Mucosa of descending colon (tissue), 3 donors: ENCODE measurements at regions not wholly inside any gene's neighbourhood (a gene's known extent, or its start where the extent isn't known, plus 50 kb on each side); places are given as distances from the start of the nearest gene placed in this dataset.

Source experiments
- ATAC-seq: fragments of 200-7000 bp; cut with Tn5 transposase; one replicate; pipeline ENCODE4 v1.9.1; 2020; ENCODE audit warnings: mild to moderate bottlenecking, moderate library complexity
- DNase-seq, 3 donors: peaks; one replicate each; pipeline ENCODE4 v3.0.0-alpha.2; 2020
- H3K36me3 ChIP-seq: fragments of 200-600 bp; one replicate; pipeline ENCODE4 v1.8.0; 2021; ENCODE audit warnings: low read depth, mild to moderate bottlenecking
- H3K4me1 ChIP-seq: fragments of 200-600 bp; one replicate; pipeline ENCODE4 v1.8.0; 2021; ENCODE audit warnings: low read depth, mild to moderate bottlenecking
- H3K4me3 ChIP-seq: fragments of 200-600 bp; one replicate; pipeline ENCODE4 v1.8.0; 2021; ENCODE audit warnings: mild to moderate bottlenecking
- H3K9me3 ChIP-seq: fragments of 200-600 bp; one replicate; pipeline ENCODE4 v1.8.0; 2021; ENCODE audit warnings: mild to moderate bottlenecking
- CTCF ChIP-seq: fragments of 200-600 bp; IDR thresholded peaks from one replicate; pipeline ENCODE4 v1.8.0; 2022; ENCODE audit warnings: antibody characterized with exemption, mild to moderate bottlenecking
- intact Hi-C, 2 donors: fragments of 100-400 bp; cut with DNase I in 1 of 2; cut with micrococcal nuclease in 1 of 2; formaldehyde crosslinking; loops; one replicate each; pipeline versions ENCODE4 v1.11.0 to v1.11.1; 2022; cut with DNase I, micrococcal nuclease
- donor health status: DM: no; HTN: no; CAD: no; lungs with moderate emphysema.
- donor health status: DM: no; HTN: no; CAD: no.
- donor health status: DM: no; HTN: yes; CAD: no.

DNA sequence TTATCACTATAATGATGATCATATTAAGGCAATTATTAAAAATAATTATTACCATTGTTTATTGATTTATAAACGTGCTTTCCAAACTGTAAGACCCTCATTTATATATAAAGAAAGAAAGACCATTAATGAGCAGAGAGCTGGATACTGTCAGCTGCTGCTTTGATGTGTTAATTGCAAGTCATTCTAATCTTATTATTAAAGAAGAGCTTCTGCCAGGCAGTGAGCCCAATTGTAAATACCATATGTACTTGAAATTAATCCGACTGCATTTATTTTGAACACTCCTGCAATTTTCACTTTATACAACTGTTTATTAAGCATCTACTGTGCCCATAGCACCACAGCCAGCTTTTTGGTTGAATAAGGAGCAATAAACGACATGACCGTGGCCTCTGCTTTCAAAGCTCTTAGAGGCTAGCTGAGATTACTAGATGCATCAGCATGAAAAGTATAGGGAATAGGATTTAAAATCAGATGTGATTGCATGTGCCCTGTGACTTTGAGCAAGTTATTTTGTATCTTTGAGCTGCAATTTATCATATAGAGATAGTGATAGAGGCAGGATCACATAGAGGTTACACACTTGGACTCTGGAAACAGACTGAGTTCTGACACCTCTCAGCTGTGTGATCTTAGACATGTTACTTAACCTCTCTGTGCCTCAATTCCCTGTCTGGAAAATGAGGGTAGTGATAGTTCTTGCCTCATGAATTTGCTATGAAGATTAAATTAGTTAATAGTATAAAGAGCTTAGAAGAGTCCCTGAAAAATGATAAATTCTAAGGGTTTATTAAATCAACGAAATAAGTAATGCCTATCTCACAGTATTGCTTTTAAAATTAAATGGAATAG is 83.4 kb downstream of the MYCN start:
- intact Hi-C loops, result no loop called here
- TF ChIP-seq CTCF, result no peak
- no peak for ATAC-seq
- no peaks in the 10 kb centered on the region for H3K9me3 ChIP-seq
- no peaks in the 10 kb centered on the region for H3K36me3 ChIP-seq
- no peak overlapping the region for H3K4me3 ChIP-seq
- no peak for DNase-seq
- H3K4me1 ChIP-seq, result no peaks in the 10 kb centered on the region

DNA sequence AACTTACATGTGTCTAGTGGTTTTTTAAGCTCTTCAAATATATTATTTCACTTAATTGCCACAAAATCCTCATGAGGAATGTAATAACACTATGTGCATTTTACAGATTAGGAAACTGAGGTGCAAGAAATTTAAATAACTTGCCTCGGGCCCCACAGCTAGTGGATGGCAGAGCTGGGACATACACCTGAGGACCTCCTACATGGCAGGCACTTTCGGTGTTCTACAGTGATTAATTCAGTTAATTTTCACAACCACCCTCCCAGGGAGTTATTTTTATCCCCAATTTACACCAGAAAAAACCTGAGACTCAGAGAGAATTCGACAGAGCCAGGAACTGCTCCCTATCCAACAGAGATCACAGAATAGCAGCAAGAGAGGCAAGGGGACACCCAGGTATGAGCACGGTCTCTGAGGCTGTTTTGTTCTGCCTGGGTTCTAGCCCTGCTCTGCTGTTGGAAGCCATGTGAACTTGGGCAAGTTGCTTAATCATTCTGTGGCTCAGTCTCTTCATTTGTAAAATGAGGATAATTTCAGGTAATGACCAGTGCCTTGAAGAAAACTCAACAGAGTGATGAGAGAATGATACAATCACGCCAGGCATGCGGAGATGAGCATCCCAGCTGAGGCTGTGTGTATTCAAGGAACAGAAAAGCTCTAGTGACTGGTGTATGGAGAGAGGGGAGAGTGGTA is 82.3 kb downstream of the MYCN start:
- intact Hi-C loops, result no loop called here
- no peak for TF ChIP-seq CTCF
- H3K4me3 ChIP-seq, result no peak overlapping the region
- DNase-seq, result no peak
- no peak for ATAC-seq
- H3K9me3 ChIP-seq, result no peaks in the 10 kb centered on the region
- H3K4me1 ChIP-seq, result no peaks in the 10 kb centered on the region
- no peaks in the 10 kb centered on the region for H3K36me3 ChIP-seq

GRCh38 chr2:16021611-16022363 is 81.4 kb downstream of the MYCN start:
- ATAC-seq, result no peak

DNA sequence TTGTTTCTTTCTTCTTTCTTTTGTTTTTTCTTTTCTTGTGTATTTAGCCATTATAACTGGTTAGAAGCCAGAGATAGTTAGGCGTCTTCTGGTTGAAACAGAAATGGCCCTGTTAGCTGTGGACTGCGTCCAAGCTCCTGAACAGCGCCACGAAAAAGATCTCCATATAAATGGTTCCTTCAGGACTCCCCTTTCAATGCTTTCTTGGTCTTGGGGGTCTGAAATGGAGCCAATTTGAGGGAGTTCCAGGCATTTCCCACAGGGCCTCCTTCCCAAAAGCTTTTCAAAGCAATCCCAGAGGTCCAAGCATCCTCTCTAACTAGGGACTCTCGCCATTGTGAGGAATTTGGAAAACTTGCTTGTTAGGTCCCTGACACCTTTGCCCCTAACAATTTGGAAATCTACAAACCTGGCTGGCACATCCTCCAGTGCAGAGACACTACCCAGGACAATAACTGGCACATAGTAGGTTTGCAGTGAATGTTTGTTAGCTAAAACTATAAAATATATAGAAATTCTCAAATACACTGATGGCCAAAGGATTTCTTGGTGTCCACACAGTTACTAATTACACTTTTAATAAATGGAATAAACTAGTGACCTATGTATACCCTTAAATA is 80.1 kb downstream of the MYCN start:
- ATAC-seq (no peak), DNase-seq (no peak)
- Histone ChIP-seq H3K4me3 (no peak overlapping the region), H3K36me3 (no peaks in the 10 kb centered on the region), H3K4me1 (no peaks in the 10 kb centered on the region), H3K9me3 (no peaks in the 10 kb centered on the region)
- no peak for TF ChIP-seq CTCF
- intact Hi-C loops, result no loop called here

More at GRCh38 chr2:16021611-16022363, 81.4 kb downstream of the MYCN start:
- no peak for DNase-seq
- no peak overlapping the region for H3K4me3 ChIP-seq
- H3K9me3 ChIP-seq, result no peaks in the 10 kb centered on the region
- no peaks in the 10 kb centered on the region for H3K4me1 ChIP-seq
- intact Hi-C loops, result no loop called here
- TF ChIP-seq CTCF, result no peak
- H3K36me3 ChIP-seq, result no peaks in the 10 kb centered on the region

- TF ChIP-seq CTCF, result no peak
- Histone ChIP-seq H3K4me1 (no peaks in the 10 kb centered on the region), H3K36me3 (no peaks in the 10 kb centered on the region), H3K4me3 (no peak overlapping the region), H3K9me3 (no peaks in the 10 kb centered on the region)
- no peak for ATAC-seq
- intact Hi-C loops, result loop anchor here in 1 of 2 donors (10.0 kb wide), 1 partner anchor 75 kb away; no protein-coding TSS in a partner anchor
- DNase-seq, result no peak
These were observed 79.4 kb downstream of the MYCN start for GRCh38 chr2:16019617-16020351.
